Mucosa of gallbladder (tissue), 1 donor: ENCODE measurements at regions not wholly inside any gene's neighbourhood (a gene's known extent, or its start where the extent isn't known, plus 50 kb on each side); places are given as distances from the start of the nearest gene placed in this dataset.

ENCODE experiments used
- DNase-seq: peaks from one replicate; pipeline ENCODE4 v3.0.0-alpha.2; 2020; ENCODE audit warnings: low spot score
- donor health status: DM: no; HTN: no; CAD: no.

- no peak for DNase-seq
Measured at GRCh38 chr6:82072121-82072521, 175.4 kb downstream of the IBTK start.

GRCh38 chr6:82068721-82069120, 178.8 kb downstream of the IBTK start:
- no peak for DNase-seq

DNA sequence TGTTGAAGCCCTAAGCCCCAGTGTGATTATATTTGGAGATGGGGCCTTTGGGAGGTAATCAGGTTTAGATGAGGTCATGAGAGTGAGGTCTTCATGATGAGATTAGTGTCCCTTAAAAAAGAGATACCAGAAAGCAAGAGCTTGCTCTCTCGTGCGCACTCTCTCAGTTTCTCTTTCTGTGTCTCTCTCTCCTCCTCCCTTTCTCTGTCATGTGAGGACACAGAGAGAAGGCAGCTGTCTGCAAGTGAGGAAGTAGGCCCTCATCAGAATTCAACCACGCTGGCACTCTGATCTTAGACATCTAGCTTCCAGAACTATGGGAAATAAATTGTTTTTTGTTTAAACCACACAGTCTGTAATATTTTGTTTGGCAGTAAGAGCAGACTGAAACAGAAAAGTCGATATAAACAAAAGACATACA, 180.5 kb downstream of the IBTK start:
- DNase-seq: no peak

DNA sequence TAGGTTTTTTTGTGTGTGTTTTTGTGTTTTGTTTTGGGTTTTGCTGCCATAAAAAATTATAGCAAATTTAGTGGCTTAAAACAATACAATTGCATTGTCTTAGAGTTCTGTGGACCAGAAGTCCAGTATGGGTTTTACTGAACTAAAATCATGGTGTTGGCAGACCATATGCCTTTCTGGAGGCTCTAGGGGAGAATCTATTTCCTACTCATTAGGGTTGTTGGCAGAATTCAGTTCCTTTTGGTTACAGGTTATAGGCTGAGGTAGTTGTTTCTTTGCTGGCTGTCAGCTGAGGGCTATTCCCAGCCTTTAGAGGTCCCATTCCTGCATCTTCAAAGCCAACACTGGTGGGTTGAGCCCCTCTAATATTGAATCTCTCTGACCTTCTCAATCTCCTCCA, 181.3 kb downstream of the IBTK start:
- no peak for DNase-seq

GRCh38 chr6:82063574-82063973, 184.0 kb downstream of the IBTK start:
- no peak for DNase-seq

- DNase-seq: no peak
Measured at GRCh38 chr6:82062219-82062618, 185.3 kb downstream of the IBTK start.

DNA sequence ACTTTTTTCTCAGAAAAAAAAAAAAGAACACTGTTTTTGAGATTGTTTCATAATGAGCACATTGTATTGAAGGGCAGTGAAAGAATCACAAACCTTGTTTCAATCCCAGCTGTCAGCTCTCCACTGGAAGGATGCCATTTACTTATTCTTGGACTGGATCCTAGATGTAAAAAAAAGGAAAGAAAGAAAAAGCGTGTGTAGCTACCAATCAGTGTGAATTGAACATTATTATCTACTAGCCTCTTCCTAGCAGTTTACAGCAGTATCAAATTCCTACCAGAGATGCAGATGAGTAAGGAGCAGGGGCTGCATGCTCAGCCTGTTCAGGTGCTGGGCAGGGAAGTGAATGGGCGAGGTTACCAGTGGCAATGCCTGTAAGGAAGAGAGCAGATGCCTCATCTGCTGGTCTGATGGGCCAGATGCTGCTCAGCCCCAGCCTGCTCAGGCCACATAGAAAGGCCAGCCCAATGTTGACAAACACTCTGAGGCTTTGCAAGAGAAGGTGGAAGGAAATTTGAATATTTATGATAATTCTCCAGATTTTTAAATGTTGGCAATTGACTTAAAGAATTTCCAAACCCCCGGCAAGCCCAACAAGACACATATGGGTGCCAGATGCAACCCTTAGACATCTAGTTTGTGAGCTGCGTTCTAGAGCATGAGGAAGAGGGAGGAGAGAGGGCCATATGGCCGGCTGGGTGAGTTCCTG, 189.5 kb downstream of the IBTK start:
- DNase-seq: no peak

DNA sequence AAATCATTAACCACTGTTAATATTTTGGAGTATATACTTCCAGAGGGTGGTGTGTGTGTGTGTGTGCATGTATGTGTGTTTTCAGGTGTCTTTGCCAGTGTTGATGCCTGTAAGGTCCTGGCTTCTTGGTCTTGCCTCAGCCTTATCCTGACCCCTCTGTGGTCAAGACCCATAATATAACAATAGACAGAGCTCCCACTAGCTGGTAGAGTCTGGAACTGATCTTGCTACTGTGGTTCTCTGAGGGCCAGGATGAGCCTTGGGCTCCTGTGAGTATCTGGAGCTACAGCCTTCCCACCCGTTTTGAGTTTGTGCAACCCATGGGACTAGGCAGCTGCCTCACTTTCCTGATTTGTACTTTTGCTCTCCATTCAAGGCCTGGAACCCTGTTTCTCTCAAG, 191.0 kb downstream of the IBTK start:
- DNase-seq: no peak

GRCh38 chr6:82045965-82046756, 201.4 kb downstream of the IBTK start:
- DNase-seq: no peak

- no peak for DNase-seq
Measured at GRCh38 chr6:82040405-82041221, 206.9 kb downstream of the IBTK start.

DNA sequence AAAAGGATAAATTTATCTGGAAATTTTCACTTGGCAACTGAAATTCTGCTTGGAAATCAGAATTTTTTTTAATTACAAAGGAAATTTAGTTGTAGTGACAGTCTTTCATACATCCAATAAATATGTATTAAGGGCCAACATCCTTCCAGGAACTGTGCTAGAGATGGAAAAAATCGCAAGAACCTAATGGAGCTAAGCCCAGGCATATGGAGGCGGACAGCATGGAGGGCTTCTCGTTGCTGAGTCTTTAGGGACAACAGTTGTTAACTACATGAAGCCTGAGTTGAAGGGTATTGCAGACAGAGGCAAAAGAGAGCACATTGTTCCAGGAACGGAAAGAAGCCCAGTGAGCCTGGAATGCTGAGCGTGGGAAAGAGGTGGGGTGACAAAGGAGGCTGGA, 208.9 kb downstream of the IBTK start:
- no peak for DNase-seq

DNA sequence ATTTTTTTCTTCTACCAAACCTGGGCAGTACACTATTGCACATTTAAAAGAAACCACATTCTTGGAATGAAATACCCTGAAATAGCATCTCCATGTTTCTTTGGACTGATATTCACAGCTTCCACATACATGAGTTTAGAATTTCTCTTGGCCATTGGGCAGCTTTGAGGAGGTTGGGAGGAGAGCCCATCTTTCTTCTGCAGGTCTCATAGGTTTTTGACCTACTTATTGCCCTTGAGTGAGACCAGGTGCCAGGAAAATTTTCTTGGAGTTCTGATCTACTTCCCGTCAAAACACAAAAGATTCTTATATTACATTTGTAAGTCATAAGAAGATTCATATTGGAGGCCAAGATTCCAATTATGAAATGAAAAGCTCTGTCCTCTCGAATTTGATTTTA, 212.0 kb downstream of the IBTK start:
- DNase-seq: no peak

GRCh38 chr6:82033631-82034211, 213.8 kb downstream of the IBTK start:
- DNase-seq: peak; percentile 13

DNA sequence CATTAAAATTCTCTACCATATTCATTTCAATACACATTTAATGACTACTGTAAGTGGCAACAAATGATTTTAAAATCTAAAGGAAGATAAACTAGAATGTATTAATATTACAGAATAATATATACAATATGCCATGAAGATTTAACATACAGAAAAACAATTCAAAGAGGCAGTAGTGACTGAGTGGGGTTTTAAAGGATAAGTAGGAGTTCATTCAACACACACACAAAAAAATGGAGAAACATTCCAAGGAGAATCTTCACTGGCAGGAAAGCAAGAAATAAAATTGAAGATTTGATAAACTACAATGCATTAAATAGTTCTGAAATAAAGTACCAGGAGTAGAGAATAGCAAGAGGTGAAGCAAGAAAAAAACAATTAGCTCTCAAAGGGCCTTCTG, 215.1 kb downstream of the IBTK start:
- DNase-seq: no peak

- DNase-seq: no peak
Measured at GRCh38 chr6:82030761-82031503, 216.6 kb downstream of the IBTK start.

- no peak for DNase-seq
Measured at GRCh38 chr6:82030301-82030700, 217.2 kb downstream of the IBTK start.

DNA sequence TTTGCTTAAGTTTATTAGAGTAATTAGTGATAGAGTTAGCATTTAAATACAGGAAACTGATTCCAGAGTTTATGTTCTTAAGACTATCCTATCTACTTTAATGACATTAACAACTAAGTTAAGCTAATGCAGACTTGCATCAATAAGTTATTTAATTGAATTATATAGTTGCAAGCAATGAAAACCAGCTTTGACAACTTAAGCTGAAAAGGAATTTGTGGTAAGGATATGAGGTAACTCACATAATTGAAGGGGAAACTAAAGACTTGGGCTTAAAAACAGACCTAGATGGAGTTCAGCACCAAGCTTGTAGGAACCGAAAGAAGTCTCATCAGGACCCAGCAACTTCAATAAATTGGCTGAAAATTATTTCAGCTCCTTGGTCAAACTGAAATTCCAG, 222.3 kb downstream of the IBTK start:
- no peak for DNase-seq

- peak; percentile 36 for DNase-seq
Measured at GRCh38 chr6:82022614-82023129, 224.9 kb downstream of the IBTK start.

- DNase-seq: no peak
Measured at GRCh38 chr6:82017773-82018172, 229.8 kb downstream of the IBTK start.

DNA sequence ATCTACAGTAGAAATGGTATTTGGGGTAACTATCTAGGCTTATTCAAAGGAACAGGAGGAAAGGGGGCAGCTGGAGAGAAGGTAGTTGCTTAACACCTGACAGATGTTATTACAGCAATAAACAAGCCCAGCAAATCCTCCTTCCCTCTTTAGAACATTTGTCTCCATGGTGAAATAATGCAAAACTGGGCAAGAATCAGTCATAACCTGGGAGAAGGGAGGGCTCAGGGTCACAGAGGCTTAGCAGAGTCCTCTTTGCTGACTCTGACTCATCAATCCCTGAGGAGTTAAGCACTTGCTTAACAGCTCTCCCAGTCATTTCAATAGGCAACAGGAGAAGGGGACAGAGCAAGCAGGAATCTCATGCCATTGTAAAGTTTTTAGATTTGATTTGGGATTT, 230.3 kb downstream of the IBTK start:
- no peak for DNase-seq

GRCh38 chr6:82015526-82015925, 232.0 kb downstream of the IBTK start:
- no peak for DNase-seq
